Mesendoderm (in vitro differentiated cells): ENCODE measurements at regions not wholly inside any gene's neighbourhood (a gene's known extent, or its start where the extent isn't known, plus 50 kb on each side); places are given as distances from the start of the nearest gene placed in this dataset.

Source experiments
- DNase-seq: peaks from one replicate; pipeline ENCODE4 v3.0.0; 2013
- H2AK5ac ChIP-seq: 2 replicates; pipeline ENCODE4 v1.6.1; 2013; ENCODE audit warnings: low read length, inconsistent platforms
- H2BK120ac ChIP-seq: 2 replicates; pipeline ENCODE4 v1.6.1; 2013; ENCODE audit warnings: low read depth, mild to moderate bottlenecking, low read length, moderate library complexity, mixed read lengths
- H2BK15ac ChIP-seq: replicated peaks from 2 replicates; pipeline ENCODE4 v1.6.1; 2013; ENCODE audit warnings: low read depth, mild to moderate bottlenecking, moderate library complexity
- H2BK5ac ChIP-seq: 2 replicates; pipeline ENCODE4 v1.6.1; 2013; ENCODE audit warnings: low read length, inconsistent platforms
- H3K18ac ChIP-seq: 2 replicates; pipeline ENCODE4 v1.6.1; 2013; ENCODE audit warnings: mild to moderate bottlenecking, low read length, mixed read lengths
- H3K23ac ChIP-seq: one replicate; pipeline ENCODE4 v1.6.1; 2013; ENCODE audit warnings: low read length
- H3K27ac ChIP-seq: 2 replicates; pipeline ENCODE4 v1.5.1; 2013; ENCODE audit warnings: low read depth, mild to moderate bottlenecking, inconsistent platforms, low read length, moderate library complexity
- H3K27me3 ChIP-seq: 2 replicates; pipeline ENCODE4 v1.6.1; 2013; ENCODE audit warnings: low read length, control low read depth, mild to moderate bottlenecking, inconsistent platforms; ENCODE audit not compliant: insufficient read depth, poor library complexity
- H3K36me3 ChIP-seq: 2 replicates; pipeline ENCODE4 v1.6.1; 2013; ENCODE audit warnings: low read length, inconsistent platforms; ENCODE audit not compliant: control insufficient read depth, insufficient read depth
- H3K4ac ChIP-seq: one replicate; pipeline ENCODE4 v1.6.1; 2013; ENCODE audit warnings: low read depth, mild to moderate bottlenecking, low read length, moderate library complexity
- H3K4me1 ChIP-seq: 2 replicates; pipeline ENCODE4 v1.6.1; 2013; ENCODE audit warnings: low read depth, low read length, inconsistent platforms; ENCODE audit not compliant: control insufficient read depth
- H3K4me2 ChIP-seq: 2 replicates; pipeline ENCODE4 v1.6.1; 2013; ENCODE audit warnings: low read length
- H3K4me3 ChIP-seq: 2 replicates; pipeline ENCODE4 v1.5.1; 2013; ENCODE audit warnings: mild to moderate bottlenecking, low read length
- H3K56ac ChIP-seq: one replicate; pipeline ENCODE4 v1.6.1; 2013; ENCODE audit warnings: low read length
- H3K79me1 ChIP-seq: 2 replicates; pipeline ENCODE4 v1.6.1; 2013; ENCODE audit warnings: low read length, inconsistent platforms
- H3K79me2 ChIP-seq: 2 replicates; pipeline ENCODE4 v1.6.1; 2013; ENCODE audit warnings: mild to moderate bottlenecking, low read length; ENCODE audit not compliant: control insufficient read depth, insufficient read depth
- H3K9ac ChIP-seq: 2 replicates; pipeline ENCODE4 v1.6.1; 2013; ENCODE audit warnings: low read length, inconsistent platforms
- H4K5ac ChIP-seq: one replicate; pipeline ENCODE4 v1.6.1; 2013; ENCODE audit warnings: low read length
- H4K8ac ChIP-seq: one replicate; pipeline ENCODE4 v1.6.1; 2013; ENCODE audit warnings: low read depth, mild to moderate bottlenecking, control low read depth, low read length, moderate library complexity
- WGBS: extraction: QIAGEN DNeasy Blood & Tissue Kit; methylation state at CpG from one replicate; pipeline ENCODE4 v1.1.7; 2013; ENCODE audit warnings: low lambda C conversion rate, missing lambda C conversion rate; ENCODE audit not compliant: insufficient coverage; ENCODE audit errors: extremely low coverage; 5-methylcytosine and 5-hydroxymethylcytosine counted together

GRCh38 chr6:117117652-117118051 lies 147.7 kb upstream of the VGLL2 start:
- Histone ChIP-seq H3K56ac (no peak overlapping the region), H4K5ac (no peak overlapping the region), H3K27ac (no peak overlapping the region), H3K27me3 (no peaks in the 10 kb centered on the region), H2AK5ac (no peak overlapping the region), H3K4me3 (no peak overlapping the region), H2BK15ac (no peak overlapping the region), H4K8ac (no peak overlapping the region), H3K18ac (no peak overlapping the region), H2BK5ac (no peak overlapping the region), H3K23ac (no peak overlapping the region), H3K4me2 (no peak overlapping the region), H3K4me1 (no peaks in the 10 kb centered on the region), H2BK120ac (no peak overlapping the region), H3K36me3 (no peaks in the 10 kb centered on the region), H3K79me1 (no peaks in the 10 kb centered on the region), H3K9ac (no peak overlapping the region), H3K4ac (no peak overlapping the region), H3K79me2 (no peaks in the 10 kb centered on the region)
- no CpG with 5 or more reads among the region's 1 CpG for WGBS
- DNase-seq = no peak

DNA sequence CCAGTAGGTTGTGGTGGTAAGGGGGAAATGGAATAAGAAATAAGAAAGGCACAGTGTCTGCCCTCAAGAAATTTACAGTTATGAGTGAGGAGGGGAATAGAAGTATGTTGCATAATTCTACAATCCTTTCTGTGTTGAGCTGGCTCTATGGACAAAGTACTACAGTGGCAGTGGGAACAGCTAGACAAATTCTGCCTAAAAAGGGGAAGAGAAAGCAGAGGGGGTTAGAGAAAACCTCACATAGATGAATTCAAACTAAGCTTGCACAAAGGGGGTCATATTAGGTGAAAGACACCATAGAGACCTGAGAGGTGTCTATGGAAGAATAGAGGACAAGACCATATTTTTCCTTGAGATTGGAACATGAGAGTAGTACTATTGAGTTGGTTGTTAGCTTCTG lies 146.9 kb upstream of the VGLL2 start:
- H2BK5ac ChIP-seq = no peak overlapping the region
- H3K4me1 ChIP-seq = no peaks in the 10 kb centered on the region
- H2AK5ac ChIP-seq = no peak overlapping the region
- H3K4me3 ChIP-seq = no peak overlapping the region
- H3K4ac ChIP-seq = no peak overlapping the region
- no peak overlapping the region for H3K18ac ChIP-seq
- no peak overlapping the region for H2BK120ac ChIP-seq
- no peaks in the 10 kb centered on the region for H3K79me2 ChIP-seq
- no peak overlapping the region for H3K56ac ChIP-seq
- no peaks in the 10 kb centered on the region for H3K27me3 ChIP-seq
- no peak for DNase-seq
- no peaks in the 10 kb centered on the region for H3K79me1 ChIP-seq
- H3K36me3 ChIP-seq = no peaks in the 10 kb centered on the region
- H4K8ac ChIP-seq = no peak overlapping the region
- H3K4me2 ChIP-seq = no peak overlapping the region
- H3K23ac ChIP-seq = no peak overlapping the region
- H3K9ac ChIP-seq = no peak overlapping the region
- H3K27ac ChIP-seq = no peak overlapping the region
- H2BK15ac ChIP-seq = no peak overlapping the region
- H4K5ac ChIP-seq = no peak overlapping the region

DNA sequence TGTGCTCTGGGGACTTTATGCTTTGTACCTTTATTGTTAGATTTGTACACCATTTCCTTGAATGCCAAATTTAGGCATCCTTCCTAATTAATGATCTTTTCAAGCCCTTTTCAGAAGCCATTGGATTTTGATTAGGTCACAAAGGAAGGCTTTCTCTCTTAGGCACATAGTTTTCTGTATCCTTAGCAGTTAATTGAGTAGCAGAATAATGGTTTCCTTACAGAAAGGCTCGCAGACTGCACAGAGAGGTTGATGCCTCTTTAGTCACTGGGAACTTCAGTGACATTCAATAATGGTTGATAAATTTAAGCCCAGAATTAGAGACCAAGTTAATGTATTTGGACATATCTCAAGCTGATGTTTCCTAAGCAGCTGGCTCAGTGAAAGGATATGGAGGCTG lies 139.1 kb upstream of the VGLL2 start:
- no peak overlapping the region for H3K4me2 ChIP-seq
- no peaks in the 10 kb centered on the region for H3K79me2 ChIP-seq
- no peak overlapping the region for H4K5ac ChIP-seq
- no peak overlapping the region for H3K4me3 ChIP-seq
- H3K36me3 ChIP-seq = no peaks in the 10 kb centered on the region
- H3K4ac ChIP-seq = no peak overlapping the region
- no peak overlapping the region for H2BK15ac ChIP-seq
- H3K27me3 ChIP-seq = no peaks in the 10 kb centered on the region
- no peak overlapping the region for H3K27ac ChIP-seq
- H3K79me1 ChIP-seq = no peaks in the 10 kb centered on the region
- DNase-seq = no peak
- no peak overlapping the region for H3K18ac ChIP-seq
- no peak overlapping the region for H3K9ac ChIP-seq
- no peak overlapping the region for H2AK5ac ChIP-seq
- no peak overlapping the region for H2BK5ac ChIP-seq
- no CpG with 5 or more reads among the region's 1 CpG for WGBS
- H3K56ac ChIP-seq = no peak overlapping the region
- H2BK120ac ChIP-seq = no peak overlapping the region
- H3K4me1 ChIP-seq = no peaks in the 10 kb centered on the region
- no peak overlapping the region for H4K8ac ChIP-seq
- no peak overlapping the region for H3K23ac ChIP-seq

GRCh38 chr6:117128052-117128451 lies 137.3 kb upstream of the VGLL2 start:
- Histone ChIP-seq H3K23ac (no peak overlapping the region), H2BK5ac (no peak overlapping the region), H3K56ac (no peak overlapping the region), H2BK15ac (no peak overlapping the region), H3K79me2 (no peaks in the 10 kb centered on the region), H2BK120ac (no peak overlapping the region), H3K27me3 (no peaks in the 10 kb centered on the region), H3K9ac (no peak overlapping the region), H3K4me3 (no peak overlapping the region), H3K27ac (no peak overlapping the region), H3K4me2 (no peak overlapping the region), H3K79me1 (no peaks in the 10 kb centered on the region), H2AK5ac (no peak overlapping the region), H3K4me1 (no peaks in the 10 kb centered on the region), H3K4ac (no peak overlapping the region), H4K5ac (no peak overlapping the region), H3K36me3 (no peaks in the 10 kb centered on the region), H4K8ac (no peak overlapping the region), H3K18ac (no peak overlapping the region)
- WGBS = no CpG with 5 or more reads among the region's 1 CpG
- no peak for DNase-seq

GRCh38 chr6:117130125-117130524 lies 135.2 kb upstream of the VGLL2 start:
- Histone ChIP-seq H3K56ac (no peak overlapping the region), H3K4me3 (no peak overlapping the region), H3K23ac (no peak overlapping the region), H2BK120ac (no peak overlapping the region), H3K9ac (no peak overlapping the region), H4K8ac (no peak overlapping the region), H4K5ac (no peak overlapping the region), H2BK15ac (no peak overlapping the region), H3K36me3 (no peaks in the 10 kb centered on the region), H3K4me1 (no peaks in the 10 kb centered on the region), H3K18ac (no peak overlapping the region), H3K4me2 (no peak overlapping the region), H3K4ac (no peak overlapping the region), H3K27me3 (no peaks in the 10 kb centered on the region), H2AK5ac (no peak overlapping the region), H2BK5ac (no peak overlapping the region), H3K27ac (no peak overlapping the region), H3K79me2 (no peaks in the 10 kb centered on the region), H3K79me1 (no peaks in the 10 kb centered on the region)
- no peak for DNase-seq
- no CpG with 5 or more reads among the region's 2 CpGs for WGBS

- no peak overlapping the region for H2BK120ac ChIP-seq
- no peak overlapping the region for H3K27ac ChIP-seq
- no peaks in the 10 kb centered on the region for H3K36me3 ChIP-seq
- H2BK5ac ChIP-seq = no peak overlapping the region
- H4K5ac ChIP-seq = no peak overlapping the region
- no peak overlapping the region for H2AK5ac ChIP-seq
- no peak overlapping the region for H2BK15ac ChIP-seq
- DNase-seq = no peak
- H3K4me2 ChIP-seq = no peak overlapping the region
- no peak overlapping the region for H4K8ac ChIP-seq
- no peaks in the 10 kb centered on the region for H3K79me2 ChIP-seq
- H3K23ac ChIP-seq = no peak overlapping the region
- H3K79me1 ChIP-seq = no peaks in the 10 kb centered on the region
- no peak overlapping the region for H3K9ac ChIP-seq
- no peaks in the 10 kb centered on the region for H3K27me3 ChIP-seq
- no CpG with 5 or more reads among the region's 1 CpG for WGBS
- H3K56ac ChIP-seq = no peak overlapping the region
- H3K4me3 ChIP-seq = no peak overlapping the region
- H3K4ac ChIP-seq = no peak overlapping the region
- no peak overlapping the region for H3K18ac ChIP-seq
- H3K4me1 ChIP-seq = no peaks in the 10 kb centered on the region
These were observed 128.7 kb upstream of the VGLL2 start for GRCh38 chr6:117136702-117137101.
